ENCODE measurements at regions not wholly inside any gene's neighbourhood (a gene's known extent, or its start where the extent isn't known, plus 50 kb on each side); places are given as distances from the start of the nearest gene placed in this dataset.
"Not testable (repeated sequence)": the region's sequence is repeated elsewhere in the genome, so short reads cannot be mapped to it uniquely, and the experiment has no call there.

DNA sequence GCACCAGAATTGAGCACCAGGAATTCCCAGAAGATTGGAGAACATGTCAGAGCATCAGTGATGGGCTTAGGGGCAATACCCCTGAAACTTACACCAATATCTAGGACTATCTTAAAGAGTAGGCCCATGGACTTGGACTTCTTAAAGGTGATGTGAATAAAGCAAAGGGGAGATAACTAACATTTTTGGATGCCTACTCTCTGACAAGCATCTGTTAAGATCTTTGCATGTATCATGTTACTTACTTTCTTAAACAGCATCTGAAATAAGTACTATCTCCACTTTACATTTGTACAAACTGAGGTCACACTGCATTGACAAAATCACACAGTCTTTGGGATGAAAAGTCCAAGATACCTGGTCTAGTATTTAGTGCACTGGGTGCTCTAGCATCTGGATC is 258.6 kb upstream of the ARSJ start:
- Mint-ChIP-seq H3K4me1 (ENCODE audit: low read depth) (no peaks in the 10 kb centered on the region), H3K9me3 (no peaks in the 10 kb centered on the region), H3K36me3 (ENCODE audit: low read depth) (no peaks in the 10 kb centered on the region), H3K27me3 (ENCODE audit: low read depth) (no peaks in the 10 kb centered on the region), H3K4me3 (ENCODE audit: low read depth) (no peak overlapping the region), H3K27ac (no peak overlapping the region)
- intact Hi-C loops (cut with micrococcal nuclease), result no loop called here
- DNase-seq (ENCODE audit: low spot score), result no peak

DNA sequence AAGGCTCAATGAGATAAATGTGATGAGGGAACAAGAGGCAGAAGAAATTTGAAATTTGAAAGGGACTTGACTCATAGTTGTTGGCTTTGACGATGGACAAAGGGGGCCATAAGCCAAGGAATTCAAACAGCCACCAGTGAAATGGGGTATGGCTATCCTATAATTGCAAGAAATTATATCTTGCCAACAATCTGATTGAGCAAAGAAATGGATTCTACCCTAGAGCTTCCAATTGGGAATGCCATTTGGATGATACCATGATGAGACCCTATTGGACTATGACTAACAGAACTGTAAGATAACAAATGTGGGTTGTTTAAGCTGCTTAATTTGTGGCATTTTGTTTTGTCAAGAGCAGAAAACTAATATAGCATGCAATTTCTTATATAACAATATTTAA is 270.1 kb upstream of the ARSJ start:
- intact Hi-C loops (cut with micrococcal nuclease), result no loop called here
- Mint-ChIP-seq H3K36me3 (ENCODE audit: low read depth) (no peaks in the 10 kb centered on the region), H3K9me3 (no peaks in the 10 kb centered on the region), H3K27ac (no peak overlapping the region), H3K4me1 (ENCODE audit: low read depth) (no peaks in the 10 kb centered on the region), H3K4me3 (ENCODE audit: low read depth) (no peak overlapping the region), H3K27me3 (ENCODE audit: low read depth) (no peaks in the 10 kb centered on the region)
- no peak for DNase-seq (ENCODE audit: low spot score)

- no peak overlapping the region for H3K27ac Mint-ChIP-seq
- H3K27me3 Mint-ChIP-seq (ENCODE audit: low read depth), result no peaks in the 10 kb centered on the region
- intact Hi-C loops (cut with micrococcal nuclease), result no loop called here
- H3K36me3 Mint-ChIP-seq (ENCODE audit: low read depth), result no peaks in the 10 kb centered on the region
- no peaks in the 10 kb centered on the region for H3K4me1 Mint-ChIP-seq (ENCODE audit: low read depth)
- no peak overlapping the region for H3K4me3 Mint-ChIP-seq (ENCODE audit: low read depth)
- H3K9me3 Mint-ChIP-seq, result no peaks in the 10 kb centered on the region
- DNase-seq (ENCODE audit: low spot score), result no peak
Measured at GRCh38 chr4:114249976-114250375, 270.5 kb upstream of the ARSJ start.

- no peaks in the 10 kb centered on the region for H3K4me1 Mint-ChIP-seq (ENCODE audit: low read depth)
- intact Hi-C loops (cut with micrococcal nuclease), result no loop called here
Measured at GRCh38 chr4:114250439-114250891, 271.0 kb upstream of the ARSJ start.

GRCh38 chr4:114251020-114251419 is 271.6 kb upstream of the ARSJ start:
- Mint-ChIP-seq H3K36me3 (ENCODE audit: low read depth) (no peaks in the 10 kb centered on the region), H3K27ac (no peak overlapping the region), H3K4me1 (ENCODE audit: low read depth) (no peaks in the 10 kb centered on the region), H3K9me3 (no peaks in the 10 kb centered on the region), H3K4me3 (ENCODE audit: low read depth) (no peak overlapping the region), H3K27me3 (ENCODE audit: low read depth) (no peaks in the 10 kb centered on the region)
- no peak for DNase-seq (ENCODE audit: low spot score)
- intact Hi-C loops (cut with micrococcal nuclease), result no loop called here

More at GRCh38 chr4:114250439-114250891, 271.0 kb upstream of the ARSJ start:
- no peak overlapping the region for H3K4me3 Mint-ChIP-seq (ENCODE audit: low read depth)
- H3K27ac Mint-ChIP-seq, result no peak overlapping the region
- no peaks in the 10 kb centered on the region for H3K9me3 Mint-ChIP-seq
- no peak for DNase-seq (ENCODE audit: low spot score)
- H3K27me3 Mint-ChIP-seq (ENCODE audit: low read depth), result no peaks in the 10 kb centered on the region
- H3K36me3 Mint-ChIP-seq (ENCODE audit: low read depth), result no peaks in the 10 kb centered on the region

DNA sequence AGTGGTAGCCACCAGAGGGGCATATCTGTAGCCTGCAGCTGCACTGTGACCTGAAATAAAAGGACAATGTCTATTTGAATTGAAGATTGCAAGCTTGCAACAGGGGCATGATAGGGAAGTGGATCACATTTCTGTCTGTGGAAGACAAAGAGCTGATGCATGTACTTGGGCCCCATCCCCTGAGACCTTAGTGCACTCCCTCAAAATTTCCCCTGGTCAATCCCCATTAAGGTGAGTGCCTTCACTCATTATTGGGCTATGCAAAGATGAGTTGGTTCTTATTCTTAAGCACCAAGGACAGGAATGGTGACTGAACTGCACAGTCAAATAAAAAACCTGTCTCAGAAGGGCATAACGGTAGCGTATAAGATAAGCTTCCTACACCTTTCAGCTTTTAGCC is 273.1 kb upstream of the ARSJ start:
- no peaks in the 10 kb centered on the region for H3K36me3 Mint-ChIP-seq (ENCODE audit: low read depth)
- intact Hi-C loops (cut with micrococcal nuclease), result no loop called here
- no peak overlapping the region for H3K27ac Mint-ChIP-seq
- H3K4me3 Mint-ChIP-seq (ENCODE audit: low read depth), result no peak overlapping the region
- no peaks in the 10 kb centered on the region for H3K4me1 Mint-ChIP-seq (ENCODE audit: low read depth)
- no peaks in the 10 kb centered on the region for H3K27me3 Mint-ChIP-seq (ENCODE audit: low read depth)
- DNase-seq (ENCODE audit: low spot score), result no peak
- no peaks in the 10 kb centered on the region for H3K9me3 Mint-ChIP-seq

GRCh38 chr4:114257501-114257900 is 278.1 kb upstream of the ARSJ start:
- no peaks in the 10 kb centered on the region for H3K4me1 Mint-ChIP-seq (ENCODE audit: low read depth)
- H3K4me3 Mint-ChIP-seq (ENCODE audit: low read depth), result no peak overlapping the region
- no peaks in the 10 kb centered on the region for H3K9me3 Mint-ChIP-seq
- no peak overlapping the region for H3K27ac Mint-ChIP-seq
- H3K27me3 Mint-ChIP-seq (ENCODE audit: low read depth), result no peaks in the 10 kb centered on the region
- DNase-seq (ENCODE audit: low spot score), result no peak
- no peaks in the 10 kb centered on the region for H3K36me3 Mint-ChIP-seq (ENCODE audit: low read depth)
- intact Hi-C loops (cut with micrococcal nuclease), result no loop called here

GRCh38 chr4:114262421-114262820 is 283.0 kb upstream of the ARSJ start:
- H3K27ac Mint-ChIP-seq; H3K9me3 Mint-ChIP-seq; H3K4me1 Mint-ChIP-seq (ENCODE audit: low read depth); H3K27me3 Mint-ChIP-seq (ENCODE audit: low read depth); H3K4me3 Mint-ChIP-seq (ENCODE audit: low read depth); DNase-seq (ENCODE audit: low spot score); H3K36me3 Mint-ChIP-seq (ENCODE audit: low read depth): not testable (repeated sequence)
- intact Hi-C loops (cut with micrococcal nuclease), result loop anchor here (1.0 kb wide), 1 partner anchor 9 kb away; no protein-coding TSS in a partner anchor

- DNase-seq (ENCODE audit: low spot score), result no peak
- Mint-ChIP-seq H3K27me3 (ENCODE audit: low read depth) (no peaks in the 10 kb centered on the region), H3K4me3 (ENCODE audit: low read depth) (no peak overlapping the region), H3K36me3 (ENCODE audit: low read depth) (no peaks in the 10 kb centered on the region), H3K9me3 (no peaks in the 10 kb centered on the region), H3K27ac (no peak overlapping the region), H3K4me1 (ENCODE audit: low read depth) (no peaks in the 10 kb centered on the region)
- intact Hi-C loops (cut with micrococcal nuclease), result no loop called here
Measured at GRCh38 chr4:114263233-114263632, 283.8 kb upstream of the ARSJ start.

DNA sequence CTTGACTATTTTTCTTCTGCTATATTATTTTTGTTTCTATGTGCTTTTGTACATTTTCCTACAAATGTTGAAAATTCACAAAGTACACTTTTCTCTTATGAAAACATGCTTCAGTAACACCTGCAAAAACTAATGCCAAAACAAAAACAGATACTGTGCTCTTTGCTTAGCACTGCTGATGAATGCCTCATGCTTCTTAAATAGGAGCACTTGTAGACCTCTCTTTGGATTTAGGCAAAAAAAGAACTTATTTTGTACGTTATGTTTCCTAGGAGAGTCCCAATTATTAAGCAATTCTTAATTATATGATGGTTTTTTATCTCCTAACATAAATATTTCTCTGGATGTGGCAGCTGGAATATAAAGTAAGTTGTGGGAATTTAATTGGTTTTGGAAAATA is 285.0 kb upstream of the ARSJ start:
- Mint-ChIP-seq H3K36me3 (ENCODE audit: low read depth) (no peaks in the 10 kb centered on the region), H3K27ac (no peak overlapping the region), H3K4me1 (ENCODE audit: low read depth) (no peaks in the 10 kb centered on the region), H3K27me3 (ENCODE audit: low read depth) (no peaks in the 10 kb centered on the region), H3K4me3 (ENCODE audit: low read depth) (no peak overlapping the region), H3K9me3 (no peaks in the 10 kb centered on the region)
- intact Hi-C loops (cut with micrococcal nuclease), result no loop called here
- DNase-seq (ENCODE audit: low spot score), result no peak

- Mint-ChIP-seq H3K27me3 (ENCODE audit: low read depth) (no peaks in the 10 kb centered on the region), H3K4me3 (ENCODE audit: low read depth) (no peak overlapping the region), H3K9me3 (no peaks in the 10 kb centered on the region), H3K4me1 (ENCODE audit: low read depth) (no peaks in the 10 kb centered on the region), H3K27ac (no peak overlapping the region), H3K36me3 (ENCODE audit: low read depth) (no peaks in the 10 kb centered on the region)
- DNase-seq (ENCODE audit: low spot score), result no peak
- intact Hi-C loops (cut with micrococcal nuclease), result no loop called here
Measured at GRCh38 chr4:114264877-114265291, 285.4 kb upstream of the ARSJ start.

- Mint-ChIP-seq H3K36me3 (ENCODE audit: low read depth) (no peaks in the 10 kb centered on the region), H3K4me1 (ENCODE audit: low read depth) (no peaks in the 10 kb centered on the region), H3K27me3 (ENCODE audit: low read depth) (no peaks in the 10 kb centered on the region), H3K9me3 (no peaks in the 10 kb centered on the region), H3K27ac (no peak overlapping the region), H3K4me3 (ENCODE audit: low read depth) (no peak overlapping the region)
- no peak for DNase-seq (ENCODE audit: low spot score)
- intact Hi-C loops (cut with micrococcal nuclease), result no loop called here
Measured at GRCh38 chr4:114265342-114265741, 285.9 kb upstream of the ARSJ start.

DNA sequence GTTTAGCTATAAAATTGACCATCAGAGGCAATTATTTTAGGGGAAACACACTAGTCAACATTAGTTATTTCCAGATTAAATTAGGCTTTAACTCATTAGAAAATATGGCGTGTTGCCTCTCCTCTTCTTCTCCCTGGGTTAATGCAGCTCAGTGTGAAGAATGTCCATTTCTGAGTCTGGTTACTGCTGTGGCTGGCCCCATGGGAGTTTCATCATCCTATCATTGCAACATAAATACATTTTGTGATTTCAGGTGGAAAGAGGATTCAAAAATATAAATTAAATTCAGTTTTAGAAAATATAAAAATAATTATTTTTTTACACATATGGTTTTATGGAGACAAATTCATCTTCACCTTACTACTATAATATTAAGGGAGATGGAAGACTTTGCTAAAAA is 288.5 kb upstream of the ARSJ start:
- no peak for DNase-seq (ENCODE audit: low spot score)
- no peaks in the 10 kb centered on the region for H3K36me3 Mint-ChIP-seq (ENCODE audit: low read depth)
- no peak overlapping the region for H3K27ac Mint-ChIP-seq
- no peaks in the 10 kb centered on the region for H3K9me3 Mint-ChIP-seq
- H3K27me3 Mint-ChIP-seq (ENCODE audit: low read depth), result no peaks in the 10 kb centered on the region
- intact Hi-C loops (cut with micrococcal nuclease), result no loop called here
- H3K4me3 Mint-ChIP-seq (ENCODE audit: low read depth), result no peak overlapping the region
- H3K4me1 Mint-ChIP-seq (ENCODE audit: low read depth), result no peaks in the 10 kb centered on the region

DNA sequence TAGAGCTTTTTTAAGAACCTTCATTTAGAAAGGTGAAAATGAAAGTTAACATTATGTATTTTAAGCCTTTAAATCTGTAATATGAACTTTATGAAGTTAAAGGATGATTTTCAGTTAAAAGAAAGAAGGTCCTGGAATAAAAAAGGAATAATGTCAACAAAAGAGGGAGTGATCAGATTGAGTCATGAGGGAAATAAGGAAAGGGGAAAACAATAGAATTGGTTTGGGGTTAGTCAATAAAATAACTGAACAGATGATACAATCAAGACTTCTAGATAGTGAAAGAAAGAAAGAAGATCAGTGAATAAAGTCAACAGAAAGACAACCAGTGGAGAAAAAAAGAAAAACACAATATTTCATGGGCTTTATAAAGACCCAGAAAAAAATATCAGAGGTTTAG is 291.6 kb upstream of the ARSJ start:
- no peaks in the 10 kb centered on the region for H3K4me1 Mint-ChIP-seq (ENCODE audit: low read depth)
- intact Hi-C loops (cut with micrococcal nuclease), result no loop called here
- H3K4me3 Mint-ChIP-seq (ENCODE audit: low read depth), result no peak overlapping the region
- no peaks in the 10 kb centered on the region for H3K9me3 Mint-ChIP-seq
- no peak overlapping the region for H3K27ac Mint-ChIP-seq
- no peaks in the 10 kb centered on the region for H3K36me3 Mint-ChIP-seq (ENCODE audit: low read depth)
- DNase-seq (ENCODE audit: low spot score), result no peak
- no peaks in the 10 kb centered on the region for H3K27me3 Mint-ChIP-seq (ENCODE audit: low read depth)
